ENCODE measurements at regions not wholly inside any gene's neighbourhood (a gene's known extent, or its start where the extent isn't known, plus 50 kb on each side); places are given as distances from the start of the nearest gene placed in this dataset.

GRCh38 chr20:7689151-7689550 lies 251.1 kb downstream of the HAO1 start:
- no peaks in the 10 kb centered on the region for H3K27me3 ChIP-seq
- H3K4me1 ChIP-seq = no peaks in the 10 kb centered on the region
- H3K4me3 ChIP-seq = no peak overlapping the region
- TF ChIP-seq CTCF (IDR thresholded peaks at IDR 0.05) = no peak
- TF ChIP-seq POLR2A (IDR thresholded peaks at IDR 0.05) = no peak
- H3K27ac ChIP-seq = no peak overlapping the region
- DNase-seq = no peak
- no peaks in the 10 kb centered on the region for H3K9me3 ChIP-seq
- no peaks in the 10 kb centered on the region for H3K36me3 ChIP-seq

GRCh38 chr20:7691647-7692269 lies 248.5 kb downstream of the HAO1 start:
- Histone ChIP-seq H3K4me1 (no peaks in the 10 kb centered on the region), H3K27ac (no peak overlapping the region), H3K4me3 (no peak overlapping the region), H3K9me3 (no peaks in the 10 kb centered on the region), H3K36me3 (no peaks in the 10 kb centered on the region), H3K27me3 (no peaks in the 10 kb centered on the region)
- DNase-seq = no peak
- TF ChIP-seq POLR2A (IDR thresholded peaks at IDR 0.05) (no peak), CTCF (IDR thresholded peaks at IDR 0.05) (no peak)

GRCh38 chr20:7692478-7692877 lies 247.8 kb downstream of the HAO1 start:
- Histone ChIP-seq H3K27me3 (no peaks in the 10 kb centered on the region), H3K4me1 (no peaks in the 10 kb centered on the region), H3K27ac (no peak overlapping the region), H3K9me3 (no peaks in the 10 kb centered on the region), H3K36me3 (no peaks in the 10 kb centered on the region), H3K4me3 (no peak overlapping the region)
- TF ChIP-seq CTCF (IDR thresholded peaks at IDR 0.05) (no peak), POLR2A (IDR thresholded peaks at IDR 0.05) (no peak)
- no peak for DNase-seq

- no peak for DNase-seq
- Histone ChIP-seq H3K27me3 (no peaks in the 10 kb centered on the region), H3K36me3 (no peaks in the 10 kb centered on the region), H3K9me3 (no peaks in the 10 kb centered on the region), H3K4me3 (no peak overlapping the region), H3K27ac (no peak overlapping the region), H3K4me1 (no peaks in the 10 kb centered on the region)
- no peak for TF ChIP-seq POLR2A (IDR thresholded peaks at IDR 0.05)
- no peak for TF ChIP-seq CTCF (IDR thresholded peaks at IDR 0.05)
Observed at GRCh38 chr20:7693761-7694160, 246.5 kb downstream of the HAO1 start.

- no peak for TF ChIP-seq POLR2A (IDR thresholded peaks at IDR 0.05)
- TF ChIP-seq CTCF (IDR thresholded peaks at IDR 0.05) = no peak
- Histone ChIP-seq H3K4me1 (no peaks in the 10 kb centered on the region), H3K9me3 (no peaks in the 10 kb centered on the region), H3K27ac (no peak overlapping the region), H3K36me3 (no peaks in the 10 kb centered on the region), H3K27me3 (no peaks in the 10 kb centered on the region), H3K4me3 (no peak overlapping the region)
- DNase-seq = no peak
Observed at GRCh38 chr20:7695051-7695495, 245.2 kb downstream of the HAO1 start.

GRCh38 chr20:7695635-7696034 lies 244.6 kb downstream of the HAO1 start:
- Histone ChIP-seq H3K27me3 (no peaks in the 10 kb centered on the region), H3K27ac (no peak overlapping the region), H3K9me3 (no peaks in the 10 kb centered on the region), H3K4me1 (no peaks in the 10 kb centered on the region), H3K4me3 (no peak overlapping the region), H3K36me3 (no peaks in the 10 kb centered on the region)
- TF ChIP-seq CTCF (IDR thresholded peaks at IDR 0.05) = no peak
- TF ChIP-seq POLR2A (IDR thresholded peaks at IDR 0.05) = no peak
- DNase-seq = no peak

Measured in Peyer's patch (tissue), 4 donors.